ENCODE measurements at regions not wholly inside any gene's neighbourhood (a gene's known extent, or its start where the extent isn't known, plus 50 kb on each side); places are given as distances from the start of the nearest gene placed in this dataset.
"Not testable (repeated sequence)": the region's sequence is repeated elsewhere in the genome, so short reads cannot be mapped to it uniquely, and the experiment has no call there.

GRCh38 chr9:36462245-36462644, 62.2 kb upstream of the RNF38 start:
- no peak for DNase-seq (ENCODE audit: low read depth)
- TF ChIP-seq CTCF (IDR thresholded peaks at IDR 0.05; ENCODE audit: insufficient read depth, low read depth, low read length), result no peak
- no peak overlapping the region for H3K4me3 ChIP-seq (ENCODE audit: low read depth, low read length)

- no peak overlapping the region for H3K4me3 ChIP-seq (ENCODE audit: low read depth, low read length)
- DNase-seq (ENCODE audit: low read depth), result no peak
- TF ChIP-seq CTCF (IDR thresholded peaks at IDR 0.05; ENCODE audit: insufficient read depth, low read depth, low read length), result no peak
These were observed 61.3 kb upstream of the RNF38 start for GRCh38 chr9:36461323-36461722.

GRCh38 chr9:36458430-36458915, 58.4 kb upstream of the RNF38 start:
- not testable (repeated sequence) for H3K4me3 ChIP-seq (ENCODE audit: low read depth, low read length); DNase-seq (ENCODE audit: low read depth)

- no peak for DNase-seq (ENCODE audit: low read depth)
- TF ChIP-seq CTCF (IDR thresholded peaks at IDR 0.05; ENCODE audit: insufficient read depth, low read depth, low read length), result no peak
- no peak overlapping the region for H3K4me3 ChIP-seq (ENCODE audit: low read depth, low read length)
These were observed 57.9 kb upstream of the RNF38 start for GRCh38 chr9:36457836-36458429.

- peak; percentile 20 for DNase-seq (ENCODE audit: low read depth)
- no peak for TF ChIP-seq CTCF (IDR thresholded peaks at IDR 0.05; ENCODE audit: insufficient read depth, low read depth, low read length)
- no peak overlapping the region for H3K4me3 ChIP-seq (ENCODE audit: low read depth, low read length)
These were observed 56.5 kb upstream of the RNF38 start for GRCh38 chr9:36456480-36457065.

- no peak for DNase-seq (ENCODE audit: low read depth)
- H3K4me3 ChIP-seq (ENCODE audit: low read depth, low read length), result no peak overlapping the region
- TF ChIP-seq CTCF (IDR thresholded peaks at IDR 0.05; ENCODE audit: insufficient read depth, low read depth, low read length), result no peak
These were observed 51.9 kb upstream of the RNF38 start for GRCh38 chr9:36451949-36452348.

GRCh38 chr9:36450110-36450732, 50.2 kb upstream of the RNF38 start:
- TF ChIP-seq CTCF (IDR thresholded peaks at IDR 0.05; ENCODE audit: insufficient read depth, low read depth, low read length), result peak; percentile 77
- no peak overlapping the region for H3K4me3 ChIP-seq (ENCODE audit: low read depth, low read length)
- DNase-seq (ENCODE audit: low read depth), result peak; percentile 69

Data from fibroblast of villous mesenchyme (primary cell).